Spleen (tissue), 11 donors: ENCODE measurements at regions not wholly inside any gene's neighbourhood (a gene's known extent, or its start where the extent isn't known, plus 50 kb on each side); places are given as distances from the start of the nearest gene placed in this dataset.

ENCODE experiments used
- DNase-seq: peaks from one replicate; pipeline ENCODE4 v3.0.0-alpha.2; 2020
- H3K27ac ChIP-seq, 8 donors: fragments of 200-600 bp; sonication (generic) in 7 of 8; 1 replicate in 4 of 8; 2 replicates in 4 of 8; pipeline versions ENCODE4 v1.5.0 to v1.8.0; 2016 to 2021; ENCODE audit warnings: inconsistent platforms in 4 of 8, mild to moderate bottlenecking in 4 of 8, moderate library complexity in 1 of 8
- H3K27me3 ChIP-seq, 7 donors: fragments of 200-600 bp; sonication (generic) in 6 of 7; replicated peaks in 1 of 7; 1 replicate in 4 of 7; 2 replicates in 3 of 7; pipeline versions ENCODE4 v1.5.0 to v1.8.0; 2016 to 2021; ENCODE audit warnings: inconsistent platforms in 3 of 7, mild to moderate bottlenecking in 1 of 7
- H3K36me3 ChIP-seq, 6 donors: fragments of 200-600 bp; sonication (generic) in 5 of 6; 1 replicate in 4 of 6; 2 replicates in 2 of 6; pipeline versions ENCODE4 v1.5.0 to v1.8.0; 2016 to 2021; ENCODE audit warnings: inconsistent platforms in 2 of 6
- H3K4me1 ChIP-seq, 6 donors: fragments of 200-600 bp; sonication (generic) in 5 of 6; 1 replicate in 3 of 6; 2 replicates in 3 of 6; pipeline versions ENCODE4 v1.5.0 to v1.8.0; 2016 to 2021; ENCODE audit warnings: inconsistent platforms in 3 of 6
- H3K4me3 ChIP-seq, 8 donors: fragments of 200-600 bp; sonication (generic) in 7 of 8; 1 replicate in 4 of 8; 2 replicates in 4 of 8; pipeline versions ENCODE4 v1.5.0 to v1.8.0; 2016 to 2021; ENCODE audit warnings: inconsistent platforms in 4 of 8, mild to moderate bottlenecking in 4 of 8, moderate library complexity in 2 of 8
- H3K9me3 ChIP-seq, 8 donors: fragments of 200-600 bp; sonication (generic) in 7 of 8; 1 replicate in 4 of 8; 2 replicates in 4 of 8; pipeline versions ENCODE4 v1.5.0 to v1.8.0; 2016 to 2021; ENCODE audit warnings: inconsistent platforms in 4 of 8
- POLR2A ChIP-seq, 3 donors: fragments of 450-650 bp; IDR thresholded peaks; one replicate each; pipeline ENCODE4 v1.5.1; 2017; ENCODE audit warnings: antibody characterized with exemption in 3 of 3, mild to moderate bottlenecking in 1 of 3
- POLR2AphosphoS5 ChIP-seq, 3 donors: sonication (generic); formaldehyde crosslinking; IDR thresholded peaks; one replicate each; pipeline ENCODE4 v1.5.1; 2017; ENCODE audit warnings: antibody characterized with exemption in 3 of 3
- WGBS, 5 donors: extraction: QIAGEN DNeasy Blood & Tissue Kit in 3 of 5; methylation state at CpG; one replicate each; pipeline versions ENCODE4 v1.1.5 to v1.1.7; 2013 to 2018; 5-methylcytosine and 5-hydroxymethylcytosine counted together
- intact Hi-C: fragments of 100-400 bp; cut with DNase I; formaldehyde crosslinking; loops from one replicate; pipeline ENCODE4 v1.15.0; 2023; ENCODE audit warnings: low total_unique reads
- TF ChIP-seq, protein P1 (sequence below), 11 experiments: fragments of 200-600 bp in 7 of 11; fragments of 450-650 bp in 4 of 11; sonication (generic) in 4 of 11; IDR thresholded peaks in 8 of 11; conservative IDR thresholded peaks in 3 of 11; 1 replicate in 7 of 11; 2 replicates in 4 of 11; pipeline versions ENCODE4 v1.4.0 to v1.8.0; 2016 to 2021; ENCODE audit warnings: antibody characterized with exemption in 11 of 11, inconsistent platforms in 4 of 11, mild to moderate bottlenecking in 1 of 11
- donor health status: healthy with polysubstance abuse.
- donor health status: DM: no; HTN: no; CAD: no; lungs with moderate emphysema.
- donor health status: DM: no; HTN: no; CAD: no.
- donor health status: Bipolar disorder and iron deficiency.
- donor health status: healthy.
- donor health status: DM: no; HTN: no; CAD: no.
- donor health status: DM: yes; HTN: yes; CAD: no.

DNA sequence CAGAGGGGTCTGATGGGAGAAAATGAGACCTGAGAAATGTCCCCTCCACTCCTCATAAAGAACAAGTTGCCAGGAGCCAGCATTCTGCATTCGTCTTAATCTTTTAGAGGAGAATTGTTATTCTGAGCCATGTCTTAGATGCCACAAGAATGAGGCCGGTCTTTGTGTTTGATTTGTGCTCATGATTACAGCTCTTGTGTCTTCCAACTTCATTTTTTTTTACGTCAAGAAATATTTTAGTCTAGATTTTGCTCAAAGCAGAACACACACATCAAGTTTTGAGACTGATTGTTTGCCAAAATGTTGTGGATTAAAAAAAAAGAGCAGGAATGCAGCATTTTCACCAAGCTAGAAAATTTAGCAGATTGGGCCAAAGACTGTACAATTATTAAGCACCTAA is 130.6 kb upstream of the PITX2 start:
- no peaks in the 10 kb centered on the region for H3K36me3 ChIP-seq
- H3K27ac ChIP-seq, result no peak overlapping the region
- H3K9me3 ChIP-seq, result no peaks in the 10 kb centered on the region
- intact Hi-C loops, result no loop called here
- TF ChIP-seq, protein P1, sequence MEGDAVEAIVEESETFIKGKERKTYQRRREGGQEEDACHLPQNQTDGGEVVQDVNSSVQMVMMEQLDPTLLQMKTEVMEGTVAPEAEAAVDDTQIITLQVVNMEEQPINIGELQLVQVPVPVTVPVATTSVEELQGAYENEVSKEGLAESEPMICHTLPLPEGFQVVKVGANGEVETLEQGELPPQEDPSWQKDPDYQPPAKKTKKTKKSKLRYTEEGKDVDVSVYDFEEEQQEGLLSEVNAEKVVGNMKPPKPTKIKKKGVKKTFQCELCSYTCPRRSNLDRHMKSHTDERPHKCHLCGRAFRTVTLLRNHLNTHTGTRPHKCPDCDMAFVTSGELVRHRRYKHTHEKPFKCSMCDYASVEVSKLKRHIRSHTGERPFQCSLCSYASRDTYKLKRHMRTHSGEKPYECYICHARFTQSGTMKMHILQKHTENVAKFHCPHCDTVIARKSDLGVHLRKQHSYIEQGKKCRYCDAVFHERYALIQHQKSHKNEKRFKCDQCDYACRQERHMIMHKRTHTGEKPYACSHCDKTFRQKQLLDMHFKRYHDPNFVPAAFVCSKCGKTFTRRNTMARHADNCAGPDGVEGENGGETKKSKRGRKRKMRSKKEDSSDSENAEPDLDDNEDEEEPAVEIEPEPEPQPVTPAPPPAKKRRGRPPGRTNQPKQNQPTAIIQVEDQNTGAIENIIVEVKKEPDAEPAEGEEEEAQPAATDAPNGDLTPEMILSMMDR (IDR thresholded peaks at IDR 0.05 in 8 of 11, conservative IDR thresholded peaks at IDR 0.05 in 3 of 11), result no peak
- TF ChIP-seq POLR2AphosphoS5 (IDR thresholded peaks at IDR 0.05) (no peak), POLR2A (IDR thresholded peaks at IDR 0.05) (no peak)
- H3K27me3 ChIP-seq, result no peaks in the 10 kb centered on the region
- DNase-seq, result no peak
- no peak overlapping the region for H3K4me3 ChIP-seq
- no peaks in the 10 kb centered on the region for H3K4me1 ChIP-seq
- WGBS, 5 donors, result 68 to 86% (median 80%) methylated on average over 3 of the region's 3 CpGs

DNA sequence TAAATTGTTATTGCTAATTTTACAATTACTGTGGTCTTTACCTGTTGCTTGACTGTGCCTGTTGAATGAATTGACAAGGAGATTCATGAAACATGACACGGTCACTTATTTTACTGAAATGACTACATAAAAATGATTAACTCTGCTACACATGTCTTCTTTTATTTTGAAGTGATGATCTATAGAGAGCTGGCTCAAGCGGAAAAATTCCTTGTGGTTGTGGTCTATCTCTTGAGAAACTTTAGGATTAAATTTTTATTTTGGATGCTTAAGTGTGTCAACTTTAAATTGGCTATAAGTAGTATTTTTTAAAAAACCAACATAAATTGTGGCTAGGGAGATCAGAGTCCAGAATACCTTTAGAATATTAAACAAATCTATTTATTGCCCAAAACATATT is 131.8 kb upstream of the PITX2 start:
- 82 to 92% (median 85%) methylated on average over 2 of the region's 2 CpGs for WGBS, 5 donors
- no peak overlapping the region for H3K4me3 ChIP-seq
- TF ChIP-seq POLR2AphosphoS5 (IDR thresholded peaks at IDR 0.05) (no peak), POLR2A (IDR thresholded peaks at IDR 0.05) (no peak)
- TF ChIP-seq, protein P1 (IDR thresholded peaks at IDR 0.05 in 8 of 11, conservative IDR thresholded peaks at IDR 0.05 in 3 of 11), result no peak
- H3K27me3 ChIP-seq, result no peaks in the 10 kb centered on the region
- no peaks in the 10 kb centered on the region for H3K9me3 ChIP-seq
- no peaks in the 10 kb centered on the region for H3K36me3 ChIP-seq
- DNase-seq, result no peak
- intact Hi-C loops, result no loop called here
- no peaks in the 10 kb centered on the region for H3K4me1 ChIP-seq
- no peak overlapping the region for H3K27ac ChIP-seq

DNA sequence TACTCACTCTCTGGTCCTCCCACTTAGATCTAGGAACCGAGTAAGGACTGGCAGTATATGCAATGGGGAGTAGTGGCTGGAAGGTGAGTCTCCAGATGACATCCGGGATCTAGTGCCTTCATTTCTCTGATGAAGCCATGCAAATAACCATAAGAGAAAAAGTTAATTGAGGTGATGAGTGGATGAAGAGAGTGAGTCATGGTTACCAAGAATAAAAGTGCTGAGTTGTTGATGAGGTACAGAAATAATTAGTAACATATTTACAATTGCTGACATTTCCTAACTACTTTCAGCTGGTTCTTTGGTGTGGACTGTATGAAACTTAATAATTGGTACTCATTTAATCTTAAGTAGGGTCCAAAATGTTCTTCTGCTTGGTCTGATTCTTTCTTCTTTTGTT is 146.7 kb upstream of the PITX2 start:
- WGBS, 5 donors, result 41 to 50% (median 44%) methylated on average over 2 of the region's 2 CpGs
- Histone ChIP-seq H3K4me1 (no peaks in the 10 kb centered on the region), H3K36me3 (no peaks in the 10 kb centered on the region), H3K4me3 (no peak overlapping the region), H3K9me3 (no peaks in the 10 kb centered on the region), H3K27ac (no peak overlapping the region), H3K27me3 (no peaks in the 10 kb centered on the region)
- DNase-seq, result no peak
- TF ChIP-seq POLR2A (IDR thresholded peaks at IDR 0.05) (no peak), POLR2AphosphoS5 (IDR thresholded peaks at IDR 0.05) (no peak)
- TF ChIP-seq, protein P1 (IDR thresholded peaks at IDR 0.05 in 8 of 11, conservative IDR thresholded peaks at IDR 0.05 in 3 of 11), result no peak
- intact Hi-C loops, result no loop called here

DNA sequence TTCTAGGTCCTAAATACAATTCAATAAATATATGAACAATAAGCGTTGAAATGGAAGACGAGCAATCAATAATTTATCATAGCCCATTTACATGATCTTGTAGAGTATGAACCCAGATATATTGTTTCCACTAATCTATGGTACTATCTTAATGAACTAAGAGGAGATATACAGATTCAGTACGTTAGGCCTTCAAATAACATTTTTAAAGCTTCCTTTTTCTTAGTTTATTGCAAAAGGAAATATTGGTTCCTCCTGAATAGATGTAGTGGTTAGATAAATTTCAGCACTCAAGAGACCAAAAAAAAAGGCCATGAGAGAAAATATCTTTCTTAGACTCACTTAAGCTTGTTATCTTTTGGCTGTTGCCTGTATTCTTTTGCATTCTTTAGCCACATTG is 147.5 kb upstream of the PITX2 start:
- no peak for TF ChIP-seq POLR2AphosphoS5 (IDR thresholded peaks at IDR 0.05)
- TF ChIP-seq, protein P1 (IDR thresholded peaks at IDR 0.05 in 8 of 11, conservative IDR thresholded peaks at IDR 0.05 in 3 of 11), result no peak
- no peak for TF ChIP-seq POLR2A (IDR thresholded peaks at IDR 0.05)
- WGBS, 5 donors, result 53 to 59% (median 56%) methylated on average over 3 of the region's 3 CpGs
- intact Hi-C loops, result no loop called here
- no peaks in the 10 kb centered on the region for H3K9me3 ChIP-seq
- DNase-seq, result no peak
- no peak overlapping the region for H3K27ac ChIP-seq
- H3K36me3 ChIP-seq, result no peaks in the 10 kb centered on the region
- no peak overlapping the region for H3K4me3 ChIP-seq
- H3K27me3 ChIP-seq, result no peaks in the 10 kb centered on the region
- no peaks in the 10 kb centered on the region for H3K4me1 ChIP-seq
